ENCODE measurements at regions not wholly inside any gene's neighbourhood (a gene's known extent, or its start where the extent isn't known, plus 50 kb on each side); places are given as distances from the start of the nearest gene placed in this dataset.
"Not testable (repeated sequence)": the region's sequence is repeated elsewhere in the genome, so short reads cannot be mapped to it uniquely, and the experiment has no call there.

DNA sequence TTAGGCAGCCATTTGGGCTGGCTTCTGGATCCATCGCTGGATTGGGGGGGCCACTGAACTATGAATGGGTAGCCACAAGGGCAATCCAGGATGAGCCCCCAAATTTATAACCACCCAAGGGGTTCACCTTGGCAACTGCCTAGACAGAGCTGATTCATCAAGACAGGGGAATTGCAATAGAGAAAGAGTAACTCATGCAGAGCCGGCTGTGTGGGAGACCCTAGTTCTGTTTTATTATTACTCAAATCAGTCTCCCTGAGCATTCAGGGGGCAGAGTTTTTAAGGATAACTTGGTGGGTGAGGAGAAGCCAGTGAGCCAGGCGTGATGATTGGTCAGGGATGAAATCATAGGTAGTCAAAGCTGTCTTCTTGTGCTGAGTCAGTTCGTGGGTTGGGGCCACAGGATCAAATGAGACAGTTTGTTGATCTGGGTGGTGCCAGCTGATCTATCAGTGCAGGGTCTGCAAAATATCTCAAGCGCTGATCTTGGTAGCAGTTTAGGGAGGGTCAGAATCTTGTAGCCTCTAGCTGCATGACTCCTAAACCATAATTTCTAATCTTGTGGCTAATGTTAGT lies 57.9 kb downstream of the DNAJB9 start:
- no peak for DNase-seq

DNA sequence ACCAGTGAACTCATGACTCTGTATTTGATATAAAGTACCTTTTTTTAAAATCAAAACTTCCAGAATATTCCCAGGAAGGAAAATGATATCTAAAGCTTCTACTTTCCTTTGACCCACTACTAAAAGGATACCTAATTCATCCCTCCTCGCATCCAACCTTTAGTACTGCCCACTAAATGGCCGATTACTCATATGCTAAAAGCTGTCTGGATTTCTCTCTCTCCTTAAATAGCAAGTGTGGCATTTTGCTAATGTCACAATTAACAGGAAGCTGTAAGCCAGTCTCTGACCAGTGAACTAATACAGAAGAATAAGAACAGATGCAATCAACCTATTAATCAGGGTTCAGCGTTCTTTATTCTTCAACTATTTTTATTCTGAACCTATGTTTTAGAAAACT lies 59.0 kb downstream of the DNAJB9 start:
- no peak for DNase-seq

DNA sequence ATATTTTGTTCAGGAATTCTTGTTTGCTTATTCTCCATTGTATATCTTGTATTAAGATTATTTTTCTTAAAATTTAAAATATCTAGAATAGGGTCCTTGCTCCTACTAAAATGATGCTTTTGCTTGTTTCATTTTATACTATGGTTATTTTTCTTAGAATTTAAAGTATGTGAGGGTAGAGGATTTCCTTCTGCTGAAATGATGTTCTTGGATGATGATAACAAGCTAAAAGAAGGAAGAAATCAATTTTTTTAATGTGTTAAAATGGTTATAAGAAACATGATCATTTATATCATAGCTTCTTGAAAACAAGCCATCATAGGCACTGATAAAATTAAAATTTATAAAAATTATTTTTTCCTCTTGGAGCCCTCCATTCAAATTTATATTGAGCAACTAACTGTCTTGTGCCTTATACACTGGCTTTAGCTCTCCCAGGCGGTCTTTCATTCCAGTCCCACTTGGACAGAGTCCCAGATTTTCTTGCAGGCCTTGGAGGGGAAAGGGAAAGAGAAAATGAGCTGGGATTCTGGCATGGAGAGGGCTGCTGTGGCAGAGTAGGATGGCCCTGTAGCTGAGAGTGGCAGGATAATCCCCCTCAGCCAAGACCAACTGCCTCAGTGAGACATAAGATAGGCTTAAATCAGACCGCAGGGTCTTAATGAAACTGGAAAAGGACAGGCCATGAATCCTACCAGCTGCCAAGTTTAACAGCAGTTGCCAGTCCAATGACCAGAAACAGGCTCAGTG lies 60.2 kb downstream of the DNAJB9 start:
- DNase-seq: no peak

DNA sequence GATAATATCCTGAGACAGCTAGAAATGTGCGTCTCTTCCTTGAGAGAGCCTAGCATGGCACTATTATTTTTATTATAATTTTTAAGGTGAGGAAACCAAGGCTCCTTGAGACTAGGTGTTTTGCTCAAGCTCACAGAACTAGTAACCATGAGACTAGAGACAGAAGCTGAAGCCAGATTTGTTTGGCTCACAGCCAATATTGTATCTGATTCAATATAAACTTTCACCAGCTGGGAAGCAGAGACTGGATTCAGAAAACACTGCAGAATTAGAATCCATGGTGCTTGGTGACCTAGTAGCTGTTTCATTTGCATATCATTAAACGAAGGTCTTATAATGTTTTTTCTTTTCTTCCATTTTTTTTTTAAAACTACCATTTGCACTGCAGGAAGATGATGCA lies 64.4 kb downstream of the DNAJB9 start:
- DNase-seq: no peak

DNA sequence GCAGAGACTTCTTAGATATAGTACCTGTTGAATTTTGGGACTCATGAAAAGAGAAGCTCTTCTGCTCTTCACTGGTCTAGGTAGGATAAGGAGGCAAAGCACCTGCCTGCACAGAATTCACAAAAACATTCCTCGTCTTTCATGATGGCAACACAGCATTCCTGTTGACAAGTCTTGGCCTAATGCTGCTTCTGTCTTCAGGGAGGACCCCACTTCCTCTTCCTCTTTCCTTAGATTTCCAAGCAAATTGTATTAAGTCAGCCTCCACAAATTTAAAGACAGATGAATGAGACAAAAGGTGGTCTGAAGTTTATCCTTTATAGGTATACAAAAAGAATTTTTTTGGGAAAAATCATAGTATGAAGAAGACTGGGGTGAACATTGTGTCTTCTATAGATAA lies 64.9 kb downstream of the DNAJB9 start:
- DNase-seq: no peak

DNA sequence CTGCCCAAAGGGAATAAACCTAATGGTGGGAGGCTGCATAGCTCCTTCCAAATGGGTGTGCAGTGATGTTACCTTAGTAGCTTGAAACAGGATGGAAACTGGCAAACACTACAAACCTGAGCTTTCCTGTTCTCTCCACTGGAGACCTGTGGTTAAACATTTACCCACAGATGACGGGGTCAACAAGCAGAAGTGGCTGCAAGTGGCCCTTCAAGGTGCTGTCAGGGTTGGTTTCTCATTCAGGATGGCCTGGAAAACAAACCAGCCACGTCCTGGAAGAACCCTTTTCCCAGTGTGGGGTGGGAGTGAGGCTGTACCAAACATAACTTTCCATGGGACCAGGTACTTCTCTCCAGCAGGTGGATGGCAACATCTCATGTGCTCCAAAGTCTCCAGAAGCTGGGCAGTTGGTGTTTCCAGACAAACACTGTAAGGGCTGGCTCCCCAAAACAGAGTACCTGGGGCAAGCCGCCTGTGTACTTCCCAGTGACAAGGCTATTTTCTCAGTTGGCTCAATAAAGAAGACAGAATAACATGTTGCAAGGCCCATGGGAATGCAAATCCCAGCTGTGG lies 67.5 kb downstream of the DNAJB9 start:
- DNase-seq: no peak

DNA sequence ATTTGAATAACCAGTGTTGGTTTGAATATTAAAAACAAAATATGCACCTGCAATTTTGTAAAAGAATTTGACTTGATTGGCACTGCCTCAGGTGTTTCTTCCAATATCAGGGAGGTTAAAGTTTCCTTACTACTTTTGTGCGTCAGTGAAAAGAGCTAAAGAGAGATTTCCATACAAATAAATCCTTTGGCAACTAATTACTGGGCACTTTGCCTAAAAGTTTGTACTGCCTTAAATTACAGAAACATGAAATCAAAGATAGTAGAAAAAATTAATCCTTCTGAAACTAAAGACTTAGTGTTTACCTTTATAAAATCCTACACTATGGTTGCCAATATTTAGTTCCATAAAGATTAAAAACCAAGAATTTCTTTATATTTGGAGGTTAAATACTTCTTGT lies 72.5 kb downstream of the DNAJB9 start:
- DNase-seq: no peak

DNA sequence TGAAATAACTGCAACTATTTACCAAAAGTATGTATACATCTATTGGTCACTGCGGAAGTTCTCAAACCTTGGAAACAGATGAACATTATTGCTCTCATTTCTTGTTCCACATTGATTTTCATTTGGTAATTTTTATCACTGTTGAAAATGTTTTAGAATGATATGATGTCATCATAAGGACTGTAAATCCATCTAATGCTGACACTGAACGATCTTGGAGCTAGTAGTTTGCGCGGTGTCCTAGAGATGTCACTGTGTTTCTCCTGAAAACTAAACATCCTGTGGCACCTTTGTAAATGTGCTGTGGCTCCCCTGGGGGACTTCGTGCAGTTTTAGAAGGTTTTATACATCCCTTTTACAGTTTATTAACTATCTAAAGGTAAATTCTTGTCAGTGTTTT lies 73.5 kb downstream of the DNAJB9 start:
- DNase-seq: no peak

DNA sequence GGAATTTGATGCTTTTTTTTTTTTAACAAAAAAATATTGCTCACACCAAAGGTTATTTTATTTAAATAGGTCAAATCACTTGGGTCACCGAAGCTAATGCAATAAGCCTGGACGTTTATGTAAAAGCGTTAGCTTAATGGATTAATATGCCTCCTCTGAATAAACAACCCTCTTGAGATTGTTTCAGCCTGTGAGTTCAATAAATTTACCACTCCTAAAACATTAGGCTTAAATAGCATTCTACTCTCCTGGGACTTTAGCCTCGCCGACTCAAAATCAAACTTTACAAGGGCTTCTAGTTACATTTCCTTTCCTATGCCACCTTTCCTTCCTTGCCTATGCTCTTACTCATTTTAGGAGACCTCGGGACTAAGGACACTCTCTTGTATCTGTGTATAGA lies 79.3 kb downstream of the DNAJB9 start:
- no peak for DNase-seq

DNA sequence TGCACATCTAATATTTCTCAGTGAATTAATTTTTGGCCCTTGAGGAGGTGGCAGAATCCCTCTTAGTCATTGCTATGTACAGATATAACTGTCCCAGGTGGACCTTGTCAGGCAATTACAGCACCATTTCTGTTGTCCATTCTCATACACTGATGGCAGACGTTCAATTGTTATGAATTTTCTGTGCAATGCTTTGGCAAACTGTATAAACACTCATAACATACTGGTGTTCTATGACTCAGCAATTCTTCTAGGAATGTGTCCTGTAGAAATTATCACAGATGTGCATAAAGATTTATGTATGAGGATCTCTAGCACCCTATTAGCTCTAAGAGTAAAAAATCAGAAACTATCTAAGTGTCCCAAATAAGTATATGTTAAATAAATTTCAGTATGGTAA lies 80.8 kb downstream of the DNAJB9 start:
- DNase-seq: no peak

DNA sequence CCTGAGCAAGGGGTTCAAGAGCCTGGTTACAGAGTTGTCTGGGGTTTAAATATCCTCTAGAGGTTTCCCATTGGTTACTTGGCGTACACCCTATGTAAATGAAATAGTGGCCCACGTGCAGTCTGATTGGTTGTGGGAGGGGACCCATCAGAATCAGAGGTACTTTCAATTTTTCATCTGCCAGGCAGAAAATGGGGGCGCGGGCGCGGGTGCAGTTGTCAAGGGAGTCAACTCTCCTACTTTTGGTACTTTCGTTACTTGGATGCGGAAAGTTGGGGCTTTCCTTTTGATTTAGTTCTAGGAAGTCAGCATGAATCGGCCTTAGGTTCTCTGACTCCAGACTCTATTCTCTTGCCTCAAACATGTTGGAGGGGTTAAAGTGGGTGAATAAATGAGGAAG lies 83.2 kb downstream of the DNAJB9 start:
- no peak for DNase-seq

DNA sequence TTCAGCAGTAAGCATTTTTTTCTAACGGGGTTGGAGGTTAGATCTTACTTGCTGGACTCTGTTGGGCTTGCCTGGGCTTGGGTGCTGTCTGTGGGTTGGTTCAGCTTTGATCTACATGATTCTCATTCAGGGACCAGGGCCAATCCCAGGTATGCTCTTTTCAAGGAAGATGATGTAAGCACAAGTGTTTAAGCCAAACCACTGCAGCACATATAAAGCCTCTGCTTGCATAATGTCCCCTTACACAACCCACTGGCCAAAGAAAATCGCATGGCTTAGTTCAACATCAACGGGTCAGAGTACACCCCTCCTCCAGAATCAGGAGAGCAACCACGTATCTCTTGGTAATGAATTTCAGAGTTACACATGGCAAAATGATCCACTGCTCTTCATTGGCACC lies 83.9 kb downstream of the DNAJB9 start:
- DNase-seq: no peak

DNA sequence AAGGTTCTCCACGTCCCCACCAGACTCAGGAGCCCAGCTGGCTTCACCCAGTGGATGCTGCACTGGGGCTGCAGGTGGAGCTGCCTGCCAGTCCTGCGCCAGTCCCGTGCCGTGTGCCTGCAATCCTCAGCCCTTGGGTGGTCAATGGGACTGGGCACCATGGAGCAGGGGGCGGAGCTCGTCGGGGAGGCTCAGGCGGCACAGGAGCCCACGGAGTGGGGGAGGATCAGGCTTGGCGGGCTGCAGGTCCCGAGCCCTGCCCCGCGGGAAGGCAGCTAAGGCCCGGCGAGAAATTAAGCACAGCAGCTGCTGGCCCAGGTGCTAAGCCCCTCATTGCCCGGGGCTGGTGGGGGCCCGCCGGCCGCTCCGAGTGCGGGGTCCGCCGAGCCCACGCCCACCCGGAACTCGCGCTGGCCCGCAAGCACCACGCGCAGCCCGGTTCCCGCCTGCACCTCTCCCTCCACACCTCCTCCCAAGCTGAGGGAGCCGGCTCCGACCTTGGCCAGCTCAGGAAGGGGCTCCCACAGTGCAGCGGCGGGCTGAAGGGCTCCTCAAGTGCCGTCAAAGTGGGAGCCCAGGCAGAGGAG lies 87.6 kb downstream of the DNAJB9 start:
- not testable (repeated sequence) for DNase-seq

DNA sequence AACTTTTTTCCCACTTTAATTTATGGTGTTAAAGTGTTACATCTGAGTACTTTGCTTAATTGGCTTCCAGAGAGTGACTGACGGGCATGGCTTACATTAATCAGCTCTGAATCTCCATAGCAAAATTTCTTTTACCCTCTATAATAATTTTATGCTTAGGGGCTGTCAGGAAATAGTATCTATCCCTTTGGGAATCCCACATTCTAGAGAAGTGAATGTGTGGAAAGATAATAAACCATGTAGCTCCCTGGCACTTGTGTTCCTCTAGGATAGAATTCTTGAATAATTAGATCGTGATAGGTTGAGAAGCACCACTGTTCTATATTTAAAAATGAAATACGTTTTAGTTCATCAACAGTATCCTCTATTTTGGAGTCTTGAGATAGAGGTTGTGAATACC lies 89.6 kb downstream of the DNAJB9 start:
- no peak for DNase-seq

DNA sequence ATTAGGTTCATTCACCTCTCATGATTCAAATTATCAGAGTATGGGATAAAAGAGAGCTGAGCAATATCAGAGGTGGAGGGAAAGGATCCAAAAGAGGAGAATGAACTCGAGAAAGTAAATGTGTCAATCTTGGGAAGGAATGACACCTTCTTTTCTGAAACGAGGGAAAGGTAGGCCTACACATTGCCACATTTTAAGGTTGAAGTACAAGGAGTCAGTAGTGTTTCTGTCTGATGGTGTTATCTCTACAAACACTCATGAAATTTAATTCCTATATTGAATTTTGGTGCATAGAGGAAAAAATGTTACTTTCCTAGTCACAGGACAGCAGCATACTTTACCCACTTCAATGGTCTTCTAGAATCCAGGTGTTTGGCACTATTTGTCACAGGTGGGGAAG lies 90.2 kb downstream of the DNAJB9 start:
- no peak for DNase-seq

DNA sequence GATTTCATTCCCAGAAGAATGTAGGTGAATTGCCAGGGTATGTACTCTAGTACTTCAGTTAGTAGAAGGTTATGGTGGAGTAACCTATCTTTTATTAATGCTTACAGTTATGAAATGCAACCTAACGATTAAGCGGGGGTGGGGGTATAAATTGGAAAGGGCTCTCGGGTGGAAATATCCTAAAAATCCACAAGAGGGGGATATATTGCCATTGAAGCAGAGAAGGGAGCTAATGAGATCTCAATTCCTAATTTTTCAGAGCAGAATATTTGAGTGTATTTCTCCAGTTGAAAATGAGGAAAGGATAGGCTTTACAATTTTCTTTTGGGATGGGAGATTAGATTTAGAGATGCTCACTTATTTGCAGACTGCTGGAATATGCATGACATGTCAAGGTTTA lies 90.8 kb downstream of the DNAJB9 start:
- no peak for DNase-seq

DNA sequence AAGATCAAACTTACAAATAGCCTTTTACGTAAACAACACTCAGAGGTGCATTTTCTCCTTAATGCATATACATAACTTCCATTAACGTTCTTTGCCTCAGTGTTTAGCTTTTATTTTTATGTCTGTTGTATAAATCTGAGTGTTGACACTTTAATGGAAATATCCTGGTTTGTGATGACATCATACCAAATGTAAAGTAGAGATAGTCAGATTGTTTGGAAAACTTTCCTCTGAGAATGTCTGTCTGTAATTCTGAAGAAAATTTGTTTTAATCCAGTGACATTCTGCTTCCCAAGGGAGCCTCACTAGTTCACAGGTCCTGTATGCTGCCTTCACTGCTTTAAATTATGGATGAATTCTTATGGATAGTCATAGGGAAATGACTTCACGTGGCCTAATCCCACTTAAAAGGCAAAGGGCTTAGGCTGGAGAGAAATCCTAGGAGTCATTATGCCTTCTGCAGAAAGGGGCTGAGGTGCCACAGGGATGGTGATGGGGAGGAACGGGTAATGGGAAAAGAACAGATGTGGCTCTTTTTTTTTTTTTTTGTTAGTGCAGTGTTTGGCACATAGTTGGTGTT lies 93.2 kb downstream of the DNAJB9 start:
- no peak for DNase-seq

DNA sequence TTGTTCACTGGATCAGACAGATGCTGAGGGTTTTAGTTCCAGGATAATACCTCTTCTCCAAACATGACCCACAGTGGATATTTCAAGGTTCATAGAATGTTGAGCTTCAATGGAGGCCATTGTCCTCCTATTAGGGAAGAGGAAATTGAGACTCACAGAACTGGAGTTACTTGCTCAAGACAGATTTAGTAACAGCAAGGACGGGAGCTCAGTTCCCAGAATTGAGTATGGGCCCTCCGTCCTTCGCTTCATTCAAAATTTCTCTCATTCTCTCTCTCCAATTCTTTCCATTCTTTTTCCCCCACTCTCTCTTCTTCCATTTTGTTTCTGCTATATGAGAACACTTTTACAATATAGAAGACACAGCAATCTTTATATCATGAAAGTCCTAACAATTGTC lies 94.0 kb downstream of the DNAJB9 start:
- no peak for DNase-seq

DNA sequence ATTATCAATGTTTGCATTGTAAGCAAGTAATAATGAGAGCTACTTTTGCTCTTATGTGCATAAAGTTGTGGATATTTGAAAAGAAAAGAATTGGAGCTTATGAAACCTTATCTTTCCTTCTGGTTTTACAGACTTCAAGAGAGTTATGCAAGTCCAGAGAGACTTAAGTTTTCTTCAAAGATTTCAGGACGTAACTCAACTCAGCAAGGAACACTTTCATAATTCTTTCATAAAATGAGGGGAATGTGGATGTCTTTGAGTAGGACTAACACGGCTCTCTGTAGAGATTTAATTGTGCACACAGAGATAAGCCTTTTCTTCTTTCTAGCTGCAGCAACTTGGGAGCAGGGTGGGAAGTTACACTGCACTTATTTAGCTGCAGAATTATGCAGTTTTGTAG lies 97.5 kb downstream of the DNAJB9 start:
- DNase-seq: no peak

DNA sequence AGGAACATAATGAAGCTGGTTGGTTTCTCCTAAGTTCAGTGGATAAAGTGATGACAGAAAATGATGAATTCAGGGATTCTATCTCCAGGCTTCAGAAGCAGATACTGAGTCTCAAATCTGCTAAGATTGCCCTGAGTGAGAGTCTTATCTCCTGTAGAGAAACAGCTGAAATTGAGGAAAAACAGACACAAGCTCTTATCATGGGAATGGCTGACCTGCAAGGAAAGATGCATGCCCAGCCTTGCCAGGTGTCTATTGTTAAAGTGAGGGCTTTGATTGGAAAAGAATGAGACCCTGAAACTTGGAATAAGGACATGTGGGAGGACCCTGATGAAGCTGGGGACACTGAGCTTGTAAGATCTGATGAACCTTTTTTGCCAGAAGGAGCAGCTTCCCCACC lies 100.3 kb downstream of the DNAJB9 start:
- no peak for DNase-seq

DNA sequence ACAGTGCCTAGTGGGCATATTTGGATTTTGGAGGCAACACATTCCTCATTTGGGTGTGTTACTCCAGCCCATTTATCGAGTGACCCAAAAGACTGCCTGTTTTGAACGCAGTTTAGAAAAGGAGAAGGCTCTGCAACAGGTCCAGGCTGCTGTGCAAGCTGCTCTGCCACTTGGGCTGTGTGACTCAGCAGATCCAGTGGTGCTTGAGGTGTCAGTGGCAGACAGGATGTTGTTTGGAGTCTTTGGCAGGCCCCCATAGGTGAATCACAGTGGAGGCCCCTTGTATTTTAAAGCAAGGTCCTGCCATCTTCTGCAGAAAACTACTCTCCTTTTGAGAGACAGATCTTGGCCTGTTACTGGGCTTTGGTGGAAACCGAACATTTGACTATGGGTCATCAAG lies 104.0 kb downstream of the DNAJB9 start:
- not testable (repeated sequence) for DNase-seq

DNA sequence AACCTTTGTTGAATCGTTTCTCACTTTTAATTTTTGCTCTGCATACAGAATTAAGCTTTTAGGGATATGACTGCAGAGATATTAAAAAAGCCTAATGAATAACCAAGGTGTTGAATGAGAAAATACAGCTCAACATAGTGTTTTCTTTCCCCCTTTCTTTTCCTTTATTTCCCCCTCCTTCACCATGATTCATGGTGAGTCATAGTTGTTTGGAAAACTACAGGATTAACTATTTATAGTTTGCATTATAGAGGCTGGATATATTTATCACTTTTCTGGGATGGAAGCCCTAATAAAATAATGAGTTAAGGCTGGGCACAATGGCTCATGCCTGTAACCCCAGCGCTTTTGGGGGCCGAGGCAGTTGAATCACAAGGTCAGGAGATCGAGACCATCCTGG lies 115.0 kb downstream of the DNAJB9 start:
- DNase-seq: no peak

DNA sequence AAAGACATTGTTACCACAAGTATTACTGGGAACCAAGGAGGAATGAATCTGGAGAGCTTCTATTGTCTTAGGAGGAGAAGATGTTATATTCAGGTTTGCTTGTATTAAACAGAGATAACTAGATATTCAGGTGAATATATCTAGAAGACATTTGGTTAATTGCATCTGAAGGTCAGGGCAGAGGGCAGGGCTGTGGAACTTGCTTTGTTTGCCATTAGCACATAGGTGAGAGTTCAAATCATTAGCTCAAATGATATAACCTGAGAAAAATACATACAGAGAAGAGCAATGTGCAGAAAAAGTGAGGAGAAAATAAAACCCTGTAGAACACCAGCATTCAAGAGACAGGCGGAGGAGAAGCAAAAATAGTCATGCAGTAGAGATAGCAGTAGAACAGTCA lies 116.8 kb downstream of the DNAJB9 start:
- no peak for DNase-seq

DNA sequence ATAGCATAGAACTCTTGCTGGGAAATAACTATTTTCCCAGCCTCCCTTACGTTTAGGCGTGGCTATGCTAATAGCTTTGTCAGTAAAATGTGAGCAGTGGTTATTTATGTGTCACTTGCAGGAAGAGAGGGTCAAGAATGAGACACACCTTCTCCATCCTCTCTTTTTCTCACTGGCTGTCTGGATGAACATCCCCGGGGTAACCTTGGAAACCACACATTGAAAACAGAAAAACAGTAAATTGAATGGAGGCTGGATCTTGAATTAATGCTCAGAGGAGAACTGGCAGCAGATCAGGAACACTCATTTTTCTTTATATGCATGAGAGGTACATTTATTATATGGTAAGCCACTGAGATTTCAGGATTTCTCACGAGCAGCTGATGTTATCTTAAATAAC lies 127.6 kb downstream of the DNAJB9 start:
- no peak for DNase-seq

Measured in NCI-H526 treated with DMSO at 0.1 percent for 48 hours (cell line).